ENCODE measurements at regions not wholly inside any gene's neighbourhood (a gene's known extent, or its start where the extent isn't known, plus 50 kb on each side); places are given as distances from the start of the nearest gene placed in this dataset.

DNA sequence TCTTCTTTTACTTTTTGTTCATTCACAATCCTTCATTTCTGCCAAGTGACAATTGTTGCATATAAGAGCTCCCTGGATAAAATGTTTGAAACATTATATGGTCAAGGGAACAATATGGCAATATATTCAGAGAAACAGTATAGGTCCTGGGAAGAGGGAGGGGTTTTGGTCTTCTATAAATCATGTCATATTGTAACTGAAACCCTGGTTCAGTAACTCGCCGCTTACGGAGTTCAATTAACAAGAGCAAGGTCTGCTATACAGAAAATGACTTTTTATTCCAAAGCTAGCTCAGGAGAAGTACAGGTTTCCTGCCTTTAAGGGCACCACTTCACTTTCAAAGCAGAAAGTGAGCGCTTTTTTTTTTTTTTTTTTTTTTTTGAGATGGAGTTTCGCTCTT, 522.1 kb upstream of the TGFBR2 start:
- no peak for DNase-seq (ENCODE audit: low read depth, low spot score)
- POLR2A ChIA-PET, result no interaction called here
- H3K27me3 ChIP-seq (ENCODE audit: control insufficient read depth, insufficient read depth, low read length), result no peaks in the 10 kb centered on the region
- CTCF ChIA-PET, result interaction anchor here (0.6 kb wide), 3 partner anchors 147 to 1416 kb away, joined by 3 read pairs; no protein-coding TSS in a partner anchor
- H3K27ac ChIP-seq (ENCODE audit: low read depth, low read length), result no peak overlapping the region
- no peak overlapping the region for H3K4me3 ChIP-seq (ENCODE audit: low read depth, low read length)
- TF ChIP-seq, protein P1, sequence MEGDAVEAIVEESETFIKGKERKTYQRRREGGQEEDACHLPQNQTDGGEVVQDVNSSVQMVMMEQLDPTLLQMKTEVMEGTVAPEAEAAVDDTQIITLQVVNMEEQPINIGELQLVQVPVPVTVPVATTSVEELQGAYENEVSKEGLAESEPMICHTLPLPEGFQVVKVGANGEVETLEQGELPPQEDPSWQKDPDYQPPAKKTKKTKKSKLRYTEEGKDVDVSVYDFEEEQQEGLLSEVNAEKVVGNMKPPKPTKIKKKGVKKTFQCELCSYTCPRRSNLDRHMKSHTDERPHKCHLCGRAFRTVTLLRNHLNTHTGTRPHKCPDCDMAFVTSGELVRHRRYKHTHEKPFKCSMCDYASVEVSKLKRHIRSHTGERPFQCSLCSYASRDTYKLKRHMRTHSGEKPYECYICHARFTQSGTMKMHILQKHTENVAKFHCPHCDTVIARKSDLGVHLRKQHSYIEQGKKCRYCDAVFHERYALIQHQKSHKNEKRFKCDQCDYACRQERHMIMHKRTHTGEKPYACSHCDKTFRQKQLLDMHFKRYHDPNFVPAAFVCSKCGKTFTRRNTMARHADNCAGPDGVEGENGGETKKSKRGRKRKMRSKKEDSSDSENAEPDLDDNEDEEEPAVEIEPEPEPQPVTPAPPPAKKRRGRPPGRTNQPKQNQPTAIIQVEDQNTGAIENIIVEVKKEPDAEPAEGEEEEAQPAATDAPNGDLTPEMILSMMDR (IDR thresholded peaks at IDR 0.05; ENCODE audit: low read depth, low read length), result no peak
- no peaks in the 10 kb centered on the region for H3K9me3 ChIP-seq (ENCODE audit: control insufficient read depth, insufficient read depth, low read length)

DNA sequence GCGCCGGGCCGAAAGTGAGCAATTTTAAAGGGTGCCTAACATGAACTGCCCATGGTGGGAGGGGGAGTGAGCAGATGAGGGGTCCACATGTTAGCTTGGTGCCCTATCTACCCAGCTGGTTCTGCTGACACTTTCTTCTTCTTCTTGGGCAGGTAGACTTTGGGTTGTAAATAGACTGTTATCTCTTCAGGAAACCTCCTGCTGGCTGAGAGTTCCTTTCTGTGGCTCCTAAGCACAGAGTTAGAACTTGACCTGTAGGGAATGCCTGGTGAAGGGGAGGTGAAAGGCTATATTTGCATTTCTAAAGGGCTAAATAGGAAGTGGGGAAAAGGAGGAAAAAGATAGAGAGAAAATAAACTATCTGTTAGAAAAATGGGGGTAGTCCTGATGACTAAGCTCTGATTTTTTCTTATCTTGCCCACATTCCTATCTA, 521.4 kb upstream of the TGFBR2 start:
- no peak overlapping the region for H3K4me3 ChIP-seq (ENCODE audit: low read depth, low read length)
- H3K27me3 ChIP-seq (ENCODE audit: control insufficient read depth, insufficient read depth, low read length), result no peaks in the 10 kb centered on the region
- ChIA-PET CTCF (interaction anchor here (1.0 kb wide), 1 partner anchor 43 kb away, joined by 3 read pairs; no protein-coding TSS in a partner anchor), POLR2A (no interaction called here)
- TF ChIP-seq, protein P1 (IDR thresholded peaks at IDR 0.05; ENCODE audit: low read depth, low read length), result no peak
- no peak for DNase-seq (ENCODE audit: low read depth, low spot score)
- H3K27ac ChIP-seq (ENCODE audit: low read depth, low read length), result no peak overlapping the region
- no peaks in the 10 kb centered on the region for H3K9me3 ChIP-seq (ENCODE audit: control insufficient read depth, insufficient read depth, low read length)

DNA sequence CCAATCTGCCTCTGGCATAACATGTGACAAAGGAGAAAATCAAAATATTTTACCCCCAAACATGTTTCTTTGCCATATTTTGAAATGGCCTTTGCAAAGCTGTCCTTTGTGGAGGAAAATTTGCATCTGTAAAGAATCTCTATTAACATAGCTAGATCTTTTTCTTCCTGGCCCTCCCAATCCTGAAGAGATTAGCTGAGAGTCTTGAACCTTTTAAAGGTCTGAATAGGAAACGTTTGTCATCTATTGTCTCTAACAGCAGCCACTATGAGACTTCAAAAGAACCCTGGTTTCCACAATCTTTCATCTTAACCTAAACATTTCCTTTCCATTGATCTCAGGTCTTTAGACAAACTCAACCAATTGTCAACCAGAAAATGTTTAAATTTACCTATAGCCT, 520.9 kb upstream of the TGFBR2 start:
- ChIA-PET POLR2A (no interaction called here), CTCF (interaction anchor here (1.0 kb wide), 1 partner anchor 43 kb away, joined by 3 read pairs; no protein-coding TSS in a partner anchor)
- Histone ChIP-seq H3K27me3 (ENCODE audit: control insufficient read depth, insufficient read depth, low read length) (no peaks in the 10 kb centered on the region), H3K4me3 (ENCODE audit: low read depth, low read length) (no peak overlapping the region), H3K27ac (ENCODE audit: low read depth, low read length) (no peak overlapping the region), H3K9me3 (ENCODE audit: control insufficient read depth, insufficient read depth, low read length) (no peaks in the 10 kb centered on the region)
- DNase-seq (ENCODE audit: low read depth, low spot score), result no peak
- TF ChIP-seq, protein P1 (IDR thresholded peaks at IDR 0.05; ENCODE audit: low read depth, low read length), result no peak

DNA sequence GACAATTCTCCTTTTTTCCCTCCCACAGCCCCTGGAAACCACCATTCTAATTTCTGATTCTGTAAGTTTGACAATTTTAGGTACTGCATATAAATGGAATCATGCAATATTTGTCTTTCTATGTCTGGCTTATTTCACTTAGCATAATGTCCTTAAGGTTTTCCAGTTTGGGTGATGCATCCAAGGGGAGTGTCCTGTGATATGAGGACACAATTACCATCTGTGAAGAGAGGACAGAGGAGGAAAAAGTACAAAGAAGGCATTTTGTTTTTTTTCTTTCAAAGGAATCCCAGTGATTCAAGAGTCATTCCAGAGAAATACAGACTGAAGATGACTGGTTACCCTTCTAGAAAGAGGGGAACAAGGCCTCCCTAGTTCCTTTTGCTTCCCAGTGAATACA, 514.7 kb upstream of the TGFBR2 start:
- TF ChIP-seq, protein P1 (IDR thresholded peaks at IDR 0.05; ENCODE audit: low read depth, low read length), result no peak
- H3K9me3 ChIP-seq (ENCODE audit: control insufficient read depth, insufficient read depth, low read length), result peaks cover 2% of the 10 kb centered on the region; the same call in 1 of the 2 replicates
- H3K27me3 ChIP-seq (ENCODE audit: control insufficient read depth, insufficient read depth, low read length), result no peaks in the 10 kb centered on the region
- ChIA-PET POLR2A (no interaction called here), CTCF (no interaction called here)
- no peak for DNase-seq (ENCODE audit: low read depth, low spot score)
- H3K27ac ChIP-seq (ENCODE audit: low read depth, low read length), result no peak overlapping the region
- H3K4me3 ChIP-seq (ENCODE audit: low read depth, low read length), result no peak overlapping the region

DNA sequence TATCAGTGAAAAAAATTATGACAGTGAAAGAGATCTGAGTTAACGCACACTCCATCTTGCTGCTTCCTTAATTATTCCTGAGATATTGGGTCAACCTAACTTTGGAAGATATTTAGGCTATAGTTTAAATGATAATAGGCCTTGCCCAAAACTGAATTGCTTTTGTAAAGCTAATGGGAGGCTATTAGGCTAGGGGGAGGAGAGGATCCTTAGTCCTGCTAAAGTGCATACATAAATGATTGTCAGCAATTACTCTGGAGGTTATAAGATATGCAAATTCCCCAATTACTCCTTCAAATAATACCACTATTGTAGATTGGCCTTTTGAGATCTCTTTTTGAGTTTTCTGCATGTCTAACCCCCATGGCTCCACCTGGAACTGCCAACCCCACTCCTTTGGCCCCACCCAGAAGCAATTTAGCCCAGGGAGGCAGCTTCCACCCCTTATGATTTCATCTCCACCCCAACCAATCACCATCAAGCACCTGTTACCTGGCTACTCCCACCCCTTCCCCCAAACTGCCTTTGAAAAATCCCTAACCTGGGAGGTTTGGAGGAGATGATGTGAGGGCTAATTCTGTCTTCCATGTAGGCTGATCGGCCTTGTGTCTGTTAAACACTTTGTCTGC, 509.3 kb upstream of the TGFBR2 start:
- no peak overlapping the region for H3K27ac ChIP-seq (ENCODE audit: low read depth, low read length)
- no peak overlapping the region for H3K4me3 ChIP-seq (ENCODE audit: low read depth, low read length)
- ChIA-PET CTCF (no interaction called here), POLR2A (no interaction called here)
- peaks cover 2% of the 10 kb centered on the region; the same call in 1 of the 2 replicates for H3K9me3 ChIP-seq (ENCODE audit: control insufficient read depth, insufficient read depth, low read length)
- DNase-seq (ENCODE audit: low read depth, low spot score), result no peak
- TF ChIP-seq, protein P1 (IDR thresholded peaks at IDR 0.05; ENCODE audit: low read depth, low read length), result no peak
- H3K27me3 ChIP-seq (ENCODE audit: control insufficient read depth, insufficient read depth, low read length), result no peaks in the 10 kb centered on the region

All from AG04450 (cell line).